Adrenal gland (tissue), 9 donors: ENCODE measurements at regions not wholly inside any gene's neighbourhood (a gene's known extent, or its start where the extent isn't known, plus 50 kb on each side); places are given as distances from the start of the nearest gene placed in this dataset.

Experiments
- DNase-seq, 7 donors: peaks; one replicate each; pipeline ENCODE4 v3.0.0-alpha.2; 2019 to 2020
- H3K27ac ChIP-seq, 5 donors: fragments of 200-600 bp; sonication (generic) in 4 of 5; 1 replicate in 3 of 5; 2 replicates in 2 of 5; pipeline versions ENCODE4 v1.5.1 to v1.8.0; 2016 to 2020; ENCODE audit warnings: mild to moderate bottlenecking in 1 of 5
- H3K27me3 ChIP-seq: fragments of 200-600 bp; 2 replicates; pipeline ENCODE4 v1.8.0; 2021
- H3K36me3 ChIP-seq, 2 donors: fragments of 200-600 bp; replicated peaks in 1 of 2; 1 replicate in 1 of 2; 2 replicates in 1 of 2; pipeline versions ENCODE4 v1.5.1 to v1.8.0; 2018 to 2022
- H3K4me1 ChIP-seq, 2 donors: fragments of 200-600 bp; replicated peaks in 1 of 2; 1 replicate in 1 of 2; 2 replicates in 1 of 2; pipeline versions ENCODE4 v1.5.1 to v1.8.0; 2018 to 2021
- H3K4me3 ChIP-seq, 4 donors: fragments of 200-600 bp; sonication (generic) in 3 of 4; one replicate each; pipeline ENCODE4 v1.5.1; 2016 to 2018
- H3K9me3 ChIP-seq, 3 donors: fragments of 200-600 bp; sonication (generic) in 1 of 3; replicated peaks in 1 of 3; 1 replicate in 2 of 3; 2 replicates in 1 of 3; pipeline versions ENCODE4 v1.5.1 to v1.8.0; 2016 to 2021
- CTCF ChIP-seq, 6 experiments: fragments of 450-650 bp in 4 of 6; fragments of 200-600 bp in 2 of 6; sonication (generic) in 1 of 6; IDR thresholded peaks; 1 replicate in 5 of 6; 2 replicates in 1 of 6; pipeline versions ENCODE4 v1.5.1 to v1.8.0; 2016 to 2021; ENCODE audit warnings: antibody characterized with exemption in 6 of 6, mild to moderate bottlenecking in 2 of 6, moderate library complexity in 1 of 6
- POLR2A ChIP-seq, 2 donors: fragments of 450-650 bp; IDR thresholded peaks; one replicate each; pipeline ENCODE4 v1.6.1; 2017; ENCODE audit warnings: antibody characterized with exemption in 2 of 2, mild to moderate bottlenecking in 2 of 2, moderate library complexity in 1 of 2
- WGBS, 4 donors: extraction: QIAGEN DNeasy Blood & Tissue Kit in 2 of 4; methylation state at CpG; one replicate each; pipeline versions ENCODE4 v1.1.5 to v1.1.7; 2013 to 2017; 5-methylcytosine and 5-hydroxymethylcytosine counted together
- intact Hi-C, 2 donors: fragments of 100-400 bp; cut with DNase I; formaldehyde crosslinking; loops; one replicate each; pipeline versions ENCODE4 v1.14.1 to v1.15.0; 2022 to 2023
- donor health status: healthy with polysubstance abuse.
- donor health status: Bipolar disorder and iron deficiency.
- donor health status: DM: yes; HTN: yes; CAD: no.
- donor health status: DM: no; HTN: no; CAD: no.
- donor health status: DM: no; HTN: no; CAD: no.

GRCh38 chrX:45602151-45602550, 401.5 kb upstream of the DIPK2B start:
- no peak for DNase-seq
- 54 to 62% (median 59%) methylated on average over 2 of the region's 2 CpGs for WGBS, 4 donors
- intact Hi-C loops = no loop called here
- Histone ChIP-seq H3K4me1 (no peaks in the 10 kb centered on the region), H3K27ac (no peak overlapping the region), H3K9me3 (no peaks in the 10 kb centered on the region), H3K36me3 (no peaks in the 10 kb centered on the region), H3K27me3 (no peaks in the 10 kb centered on the region), H3K4me3 (no peak overlapping the region)
- TF ChIP-seq POLR2A (IDR thresholded peaks at IDR 0.05) = no peak
- TF ChIP-seq CTCF (IDR thresholded peaks at IDR 0.05) = no peak

- 47 to 77% (median 60%) methylated on average over 5 of the region's 5 CpGs for WGBS, 4 donors
- intact Hi-C loops = no loop called here
Observed at GRCh38 chrX:45601052-45601451, 400.4 kb upstream of the DIPK2B start.

GRCh38 chrX:45598861-45599260, 398.2 kb upstream of the DIPK2B start:
- no peak overlapping the region for H3K4me3 ChIP-seq
- no peak overlapping the region for H3K27ac ChIP-seq
- no peaks in the 10 kb centered on the region for H3K27me3 ChIP-seq
- TF ChIP-seq POLR2A (IDR thresholded peaks at IDR 0.05) (no peak), CTCF (IDR thresholded peaks at IDR 0.05) (no peak)
- H3K9me3 ChIP-seq = no peaks in the 10 kb centered on the region
- intact Hi-C loops = no loop called here
- WGBS, 4 donors = 55 to 71% (median 65%) methylated on average over 3 of the region's 3 CpGs
- no peak for DNase-seq
- H3K36me3 ChIP-seq = no peaks in the 10 kb centered on the region
- no peaks in the 10 kb centered on the region for H3K4me1 ChIP-seq

More at GRCh38 chrX:45601052-45601451, 400.4 kb upstream of the DIPK2B start:
- TF ChIP-seq CTCF (IDR thresholded peaks at IDR 0.05) (no peak), POLR2A (IDR thresholded peaks at IDR 0.05) (no peak)
- H3K4me3 ChIP-seq = no peak overlapping the region
- H3K36me3 ChIP-seq = no peaks in the 10 kb centered on the region
- no peak overlapping the region for H3K27ac ChIP-seq
- no peak for DNase-seq
- H3K9me3 ChIP-seq = no peaks in the 10 kb centered on the region
- no peaks in the 10 kb centered on the region for H3K4me1 ChIP-seq
- H3K27me3 ChIP-seq = no peaks in the 10 kb centered on the region

GRCh38 chrX:45596188-45596808, 395.6 kb upstream of the DIPK2B start:
- 41 to 63% (median 55%) methylated on average over 2 of the region's 2 CpGs for WGBS, 4 donors
- intact Hi-C loops = no loop called here

More at GRCh38 chrX:45596188-45596808, 395.6 kb upstream of the DIPK2B start:
- Histone ChIP-seq H3K9me3 (no peaks in the 10 kb centered on the region), H3K27ac (no peak overlapping the region), H3K27me3 (no peaks in the 10 kb centered on the region), H3K36me3 (no peaks in the 10 kb centered on the region), H3K4me1 (no peaks in the 10 kb centered on the region), H3K4me3 (no peak overlapping the region)
- DNase-seq = no peak
- TF ChIP-seq POLR2A (IDR thresholded peaks at IDR 0.05) (no peak), CTCF (IDR thresholded peaks at IDR 0.05) (no peak)
